ENCODE measurements at regions not wholly inside any gene's neighbourhood (a gene's known extent, or its start where the extent isn't known, plus 50 kb on each side); places are given as distances from the start of the nearest gene placed in this dataset.
"Not testable (repeated sequence)": the region's sequence is repeated elsewhere in the genome, so short reads cannot be mapped to it uniquely, and the experiment has no call there.

DNA sequence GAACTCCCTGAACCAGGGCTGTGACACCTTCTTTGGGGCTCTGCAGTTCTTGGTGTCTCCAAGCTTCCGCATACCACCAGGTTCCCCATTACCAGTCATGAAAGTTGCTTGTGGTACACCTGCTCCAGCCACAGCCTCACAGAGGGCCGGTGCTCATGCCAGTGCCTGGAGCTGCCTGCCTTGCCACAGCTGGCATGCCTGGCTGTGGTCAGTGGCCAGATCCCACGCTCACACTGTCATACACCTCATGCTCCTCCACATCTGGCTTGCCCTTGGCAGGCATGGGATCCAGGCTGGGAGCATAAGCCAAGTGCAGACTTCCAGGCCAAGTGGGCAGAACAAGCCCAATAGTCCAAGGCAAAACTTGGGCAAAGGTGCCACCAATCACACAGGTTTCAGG is 1054.9 kb downstream of the SLITRK5 start:
- Histone ChIP-seq H3K36me3 (no peaks in the 10 kb centered on the region), H3K27ac (no peak overlapping the region), H3K9me3 (no peaks in the 10 kb centered on the region), H3K4me3 (no peak overlapping the region), H3K4me1 (no peaks in the 10 kb centered on the region), H3K27me3 (no peaks in the 10 kb centered on the region)
- intact Hi-C loops (cut with DNase I), result no loop called here
- TF ChIP-seq POLR2A (IDR thresholded peaks at IDR 0.05) (no peak), CTCF (IDR thresholded peaks at IDR 0.05) (no peak)
- no CpG with 5 or more reads among the region's 3 CpGs for WGBS (ENCODE audit: insufficient coverage, low coverage, low lambda C conversion rate, missing lambda C conversion rate)
- ATAC-seq (no peak), DNase-seq (peak in 1 of 3 donors; percentile 37)

GRCh38 chr13:88727236-88727635 is 1056.1 kb downstream of the SLITRK5 start:
- WGBS (ENCODE audit: insufficient coverage, low coverage, low lambda C conversion rate, missing lambda C conversion rate), result 57% methylated on average over 7 of the region's 7 CpGs
- H3K4me3 ChIP-seq; H3K9me3 ChIP-seq; DNase-seq; ATAC-seq; H3K4me1 ChIP-seq; H3K36me3 ChIP-seq; intact Hi-C loops (cut with DNase I); H3K27ac ChIP-seq; H3K27me3 ChIP-seq: not testable (repeated sequence)

DNA sequence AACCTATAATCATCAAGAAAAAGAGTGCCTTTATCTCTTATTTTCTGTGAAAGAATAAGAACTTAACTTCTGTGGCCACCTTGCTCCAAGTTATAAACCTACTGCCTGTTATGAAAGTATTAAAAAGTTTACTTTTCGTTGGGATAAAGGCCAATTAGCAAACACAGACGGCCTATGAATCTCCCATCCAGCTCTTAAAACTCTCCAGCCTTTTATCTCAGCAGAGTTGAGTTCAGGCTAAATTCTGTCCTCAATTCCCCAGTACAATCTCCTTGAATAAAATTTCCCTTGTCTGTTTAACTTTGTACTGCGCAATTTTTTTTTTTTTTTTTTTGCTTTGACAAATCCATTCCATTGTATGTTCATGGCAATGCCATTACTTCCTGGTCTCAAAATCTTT is 1058.4 kb downstream of the SLITRK5 start:
- H3K36me3 ChIP-seq, result no peaks in the 10 kb centered on the region
- no peaks in the 10 kb centered on the region for H3K4me1 ChIP-seq
- TF ChIP-seq POLR2A (IDR thresholded peaks at IDR 0.05) (no peak), CTCF (IDR thresholded peaks at IDR 0.05) (no peak)
- no peaks in the 10 kb centered on the region for H3K9me3 ChIP-seq
- ATAC-seq, result no peak
- no peak overlapping the region for H3K4me3 ChIP-seq
- no peak overlapping the region for H3K27ac ChIP-seq
- WGBS (ENCODE audit: insufficient coverage, low coverage, low lambda C conversion rate, missing lambda C conversion rate), result 46% methylated on average over 3 of the region's 3 CpGs
- intact Hi-C loops (cut with DNase I), result no loop called here
- no peak for DNase-seq
- no peaks in the 10 kb centered on the region for H3K27me3 ChIP-seq

DNA sequence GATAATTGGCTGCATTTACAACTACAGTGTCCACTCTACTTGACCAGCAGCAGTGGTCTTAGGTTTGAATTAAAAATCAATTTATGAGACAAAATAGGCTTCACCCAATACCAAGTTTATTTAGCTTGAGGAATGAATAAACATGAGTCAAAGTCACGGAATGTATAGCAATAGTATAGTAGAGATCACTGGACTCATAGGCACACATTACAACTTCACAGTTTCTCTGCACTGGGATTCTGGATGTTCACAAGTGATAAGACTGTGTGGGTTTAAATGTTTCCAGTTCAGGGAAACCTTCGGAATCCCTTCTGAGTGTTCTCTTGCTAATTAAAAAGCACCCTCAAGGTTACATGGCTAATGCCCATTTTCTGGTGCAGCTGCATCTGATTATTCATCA is 1064.9 kb downstream of the SLITRK5 start:
- Histone ChIP-seq H3K36me3 (no peaks in the 10 kb centered on the region), H3K4me3 (no peak overlapping the region), H3K27ac (no peak overlapping the region), H3K27me3 (no peaks in the 10 kb centered on the region), H3K4me1 (no peaks in the 10 kb centered on the region), H3K9me3 (no peaks in the 10 kb centered on the region)
- ATAC-seq, result no peak
- WGBS (ENCODE audit: insufficient coverage, low coverage, low lambda C conversion rate, missing lambda C conversion rate), result 29% methylated on average over 2 of the region's 2 CpGs
- TF ChIP-seq POLR2A (IDR thresholded peaks at IDR 0.05) (no peak), CTCF (IDR thresholded peaks at IDR 0.05) (no peak)
- intact Hi-C loops (cut with DNase I), result no loop called here
- DNase-seq, result no peak

GRCh38 chr13:88739195-88739594 is 1068.0 kb downstream of the SLITRK5 start:
- no peak for ATAC-seq
- Histone ChIP-seq H3K4me1 (no peaks in the 10 kb centered on the region), H3K27me3 (no peaks in the 10 kb centered on the region), H3K9me3 (no peaks in the 10 kb centered on the region), H3K4me3 (no peak overlapping the region), H3K36me3 (no peaks in the 10 kb centered on the region), H3K27ac (no peak overlapping the region)
- TF ChIP-seq CTCF (IDR thresholded peaks at IDR 0.05), result no peak
- no peak for TF ChIP-seq POLR2A (IDR thresholded peaks at IDR 0.05)
- intact Hi-C loops (cut with DNase I), result no loop called here
- no peak for DNase-seq
- 48% methylated on average over 4 of the region's 4 CpGs for WGBS (ENCODE audit: insufficient coverage, low coverage, low lambda C conversion rate, missing lambda C conversion rate)
